ENCODE measurements at regions not wholly inside any gene's neighbourhood (a gene's known extent, or its start where the extent isn't known, plus 50 kb on each side); places are given as distances from the start of the nearest gene placed in this dataset.
"Not testable (repeated sequence)": the region's sequence is repeated elsewhere in the genome, so short reads cannot be mapped to it uniquely, and the experiment has no call there.

DNA sequence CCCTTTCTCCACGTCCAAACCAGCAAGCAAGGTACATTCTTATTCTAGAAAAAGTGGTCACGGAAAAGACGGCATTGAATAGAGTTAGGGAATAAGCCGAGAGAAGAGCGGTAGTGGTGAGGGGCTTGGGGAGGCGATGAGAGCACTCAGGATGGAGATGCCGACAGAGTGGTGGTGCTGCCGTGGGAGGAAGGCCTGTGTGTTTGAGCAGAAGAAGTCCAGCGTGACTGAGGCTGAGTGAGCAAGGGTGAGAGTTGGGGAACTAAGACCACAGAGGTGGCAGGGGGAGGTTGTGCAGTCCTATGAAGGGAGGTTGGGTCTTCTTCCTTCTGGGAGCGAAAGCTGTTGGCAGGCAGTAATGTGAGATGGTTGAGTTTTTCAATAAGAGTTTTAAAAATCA lies 252.3 kb downstream of the ABCC12 start:
- H3K4me1 Mint-ChIP-seq, result no peaks in the 10 kb centered on the region
- no peak overlapping the region for H3K27ac Mint-ChIP-seq
- no peak for DNase-seq (ENCODE audit: low spot score)
- Histone ChIP-seq H3K4me2 (no peak overlapping the region), H3F3A (ENCODE audit: low read depth) (no peaks in the 10 kb centered on the region), H3K27ac (no peak overlapping the region), H3K36me3 (no peaks in the 10 kb centered on the region), H3K9me3 (ENCODE audit: low read depth) (no peaks in the 10 kb centered on the region), H3K9ac (no peak overlapping the region), H4K20me1 (ENCODE audit: low read depth) (no peaks in the 10 kb centered on the region), H2AFZ (replicated peaks) (no peak overlapping the region), H3K4me1 (no peaks in the 10 kb centered on the region), H3K4me3 (no peak overlapping the region), H3K27me3 (no peaks in the 10 kb centered on the region), H3K79me2 (ENCODE audit: low read depth) (no peaks in the 10 kb centered on the region)
- TF ChIP-seq, protein P1, sequence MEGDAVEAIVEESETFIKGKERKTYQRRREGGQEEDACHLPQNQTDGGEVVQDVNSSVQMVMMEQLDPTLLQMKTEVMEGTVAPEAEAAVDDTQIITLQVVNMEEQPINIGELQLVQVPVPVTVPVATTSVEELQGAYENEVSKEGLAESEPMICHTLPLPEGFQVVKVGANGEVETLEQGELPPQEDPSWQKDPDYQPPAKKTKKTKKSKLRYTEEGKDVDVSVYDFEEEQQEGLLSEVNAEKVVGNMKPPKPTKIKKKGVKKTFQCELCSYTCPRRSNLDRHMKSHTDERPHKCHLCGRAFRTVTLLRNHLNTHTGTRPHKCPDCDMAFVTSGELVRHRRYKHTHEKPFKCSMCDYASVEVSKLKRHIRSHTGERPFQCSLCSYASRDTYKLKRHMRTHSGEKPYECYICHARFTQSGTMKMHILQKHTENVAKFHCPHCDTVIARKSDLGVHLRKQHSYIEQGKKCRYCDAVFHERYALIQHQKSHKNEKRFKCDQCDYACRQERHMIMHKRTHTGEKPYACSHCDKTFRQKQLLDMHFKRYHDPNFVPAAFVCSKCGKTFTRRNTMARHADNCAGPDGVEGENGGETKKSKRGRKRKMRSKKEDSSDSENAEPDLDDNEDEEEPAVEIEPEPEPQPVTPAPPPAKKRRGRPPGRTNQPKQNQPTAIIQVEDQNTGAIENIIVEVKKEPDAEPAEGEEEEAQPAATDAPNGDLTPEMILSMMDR (IDR thresholded peaks at IDR 0.05), result no peak
- TF ChIP-seq EZH2phosphoT487 (IDR thresholded peaks at IDR 0.05) (no peak), EZH2 (IDR thresholded peaks at IDR 0.05) (no peak)
- peaks cover 2% of the 10 kb centered on the region for H3K27me3 Mint-ChIP-seq (ENCODE audit: insufficient read depth, low read depth)
- peaks cover 15% of the 10 kb centered on the region for H3K9me3 Mint-ChIP-seq
- no peak overlapping the region for H3K4me3 Mint-ChIP-seq
- no peaks in the 10 kb centered on the region for H3K36me3 Mint-ChIP-seq

DNA sequence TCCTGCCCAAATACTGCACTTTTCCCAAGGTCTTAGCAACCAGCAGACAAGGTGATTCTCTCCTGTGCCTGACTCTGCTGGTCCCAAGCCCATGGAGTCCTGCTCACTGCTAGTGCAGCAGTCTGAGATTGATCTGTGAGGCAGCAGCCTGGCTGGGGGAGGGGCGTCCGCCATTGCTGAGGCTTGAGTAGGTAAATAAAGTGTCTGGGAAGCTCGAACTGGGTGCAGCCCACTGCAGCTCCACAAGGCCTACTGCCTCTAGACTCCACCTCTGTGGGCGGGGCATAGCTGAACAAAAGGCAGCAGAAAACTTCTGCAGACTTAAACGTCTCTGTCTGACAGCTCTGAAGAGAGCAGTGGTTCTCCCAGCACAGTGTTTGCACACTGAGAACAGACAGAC lies 258.7 kb downstream of the ABCC12 start:
- not testable (repeated sequence) for H3K4me2 ChIP-seq; H3F3A ChIP-seq (ENCODE audit: low read depth); H3K27me3 ChIP-seq; H4K20me1 ChIP-seq (ENCODE audit: low read depth); H3K4me1 Mint-ChIP-seq; H3K27me3 Mint-ChIP-seq (ENCODE audit: insufficient read depth, low read depth); H3K36me3 ChIP-seq; H3K9me3 ChIP-seq (ENCODE audit: low read depth); H3K4me1 ChIP-seq; H3K4me3 Mint-ChIP-seq; H3K36me3 Mint-ChIP-seq; H3K27ac ChIP-seq; H3K79me2 ChIP-seq (ENCODE audit: low read depth); H3K4me3 ChIP-seq; H3K9ac ChIP-seq
- Mint-ChIP-seq H3K27ac (peak overlapping the region; percentile 45), H3K9me3 (peaks cover 17% of the 10 kb centered on the region)
- DNase-seq (ENCODE audit: low spot score), result peak; percentile 37
- peak overlapping the region; percentile 61 for H2AFZ ChIP-seq (replicated peaks)

GRCh38 chr16:47895146-47895545 lies 260.6 kb downstream of the ABCC12 start:
- TF ChIP-seq, protein P1 (IDR thresholded peaks at IDR 0.05), result no peak
- H3F3A ChIP-seq (ENCODE audit: low read depth), result no peaks in the 10 kb centered on the region
- no peaks in the 10 kb centered on the region for H3K27me3 ChIP-seq
- Mint-ChIP-seq H3K4me3 (no peak overlapping the region), H3K9me3 (peaks cover 13% of the 10 kb centered on the region), H3K36me3 (peaks cover 2% of the 10 kb centered on the region), H3K27me3 (ENCODE audit: insufficient read depth, low read depth) (no peaks in the 10 kb centered on the region), H3K4me1 (peaks cover 12% of the 10 kb centered on the region), H3K27ac (no peak overlapping the region)
- H3K4me3 ChIP-seq, result no peak overlapping the region
- H3K4me2 ChIP-seq, result no peak overlapping the region
- no peaks in the 10 kb centered on the region for H3K9me3 ChIP-seq (ENCODE audit: low read depth)
- H3K36me3 ChIP-seq, result no peaks in the 10 kb centered on the region
- no peak overlapping the region for H2AFZ ChIP-seq (replicated peaks)
- no peak for DNase-seq (ENCODE audit: low spot score)
- no peak overlapping the region for H3K27ac ChIP-seq
- no peak overlapping the region for H3K9ac ChIP-seq
- no peaks in the 10 kb centered on the region for H4K20me1 ChIP-seq (ENCODE audit: low read depth)
- peaks cover 4% of the 10 kb centered on the region for H3K4me1 ChIP-seq
- H3K79me2 ChIP-seq (ENCODE audit: low read depth), result no peaks in the 10 kb centered on the region

- H3K27me3 Mint-ChIP-seq (ENCODE audit: insufficient read depth, low read depth), result no peaks in the 10 kb centered on the region
- H2AFZ ChIP-seq (replicated peaks), result no peak overlapping the region
- TF ChIP-seq, protein P1 (IDR thresholded peaks at IDR 0.05), result no peak
- TF ChIP-seq EZH2phosphoT487 (IDR thresholded peaks at IDR 0.05), result no peak
- no peak for TF ChIP-seq EZH2 (IDR thresholded peaks at IDR 0.05)
- no peak overlapping the region for H3K4me3 Mint-ChIP-seq
- H3K36me3 Mint-ChIP-seq, result peaks cover 2% of the 10 kb centered on the region
- H3K27me3 ChIP-seq, result no peaks in the 10 kb centered on the region
- no peaks in the 10 kb centered on the region for H3F3A ChIP-seq (ENCODE audit: low read depth)
- peaks cover 21% of the 10 kb centered on the region for H3K4me1 Mint-ChIP-seq
- no peak overlapping the region for H3K4me2 ChIP-seq
- DNase-seq (ENCODE audit: low spot score), result no peak
- no peak overlapping the region for H3K9ac ChIP-seq
- H3K4me1 ChIP-seq, result peaks cover 16% of the 10 kb centered on the region
- H3K79me2 ChIP-seq (ENCODE audit: low read depth), result no peaks in the 10 kb centered on the region
- peaks cover 4% of the 10 kb centered on the region for H3K9me3 Mint-ChIP-seq
- H3K9me3 ChIP-seq (ENCODE audit: low read depth), result no peaks in the 10 kb centered on the region
- no peaks in the 10 kb centered on the region for H3K36me3 ChIP-seq
- no peaks in the 10 kb centered on the region for H4K20me1 ChIP-seq (ENCODE audit: low read depth)
- no peak overlapping the region for H3K27ac Mint-ChIP-seq
- no peak overlapping the region for H3K27ac ChIP-seq
- no peak overlapping the region for H3K4me3 ChIP-seq
Observed at GRCh38 chr16:47892999-47893398, 262.8 kb downstream of the ABCC12 start.
